Activated CD8-positive, alpha-beta memory T cell treated with anti-CD3 and anti-CD28 coated beads for 4 hours (primary cell): ENCODE measurements at regions not wholly inside any gene's neighbourhood (a gene's known extent, or its start where the extent isn't known, plus 50 kb on each side); places are given as distances from the start of the nearest gene placed in this dataset.
"Not testable (repeated sequence)": the region's sequence is repeated elsewhere in the genome, so short reads cannot be mapped to it uniquely, and the experiment has no call there.

ENCODE experiments used
- DNase-seq, 2 donors: peaks; one replicate each; pipeline ENCODE4 v3.0.0-alpha.2; 2020; ENCODE audit warnings: low read depth in 2 of 2

- no peak for DNase-seq
Measured at GRCh38 chr14:65834812-65835211, 422.3 kb downstream of the FUT8 start.

GRCh38 chr14:65835501-65835900, 423.0 kb downstream of the FUT8 start:
- DNase-seq, result no peak

- no peak for DNase-seq
Measured at GRCh38 chr14:65838565-65838964, 426.0 kb downstream of the FUT8 start.

GRCh38 chr14:65840118-65840751, 427.7 kb downstream of the FUT8 start:
- no peak for DNase-seq

- no peak for DNase-seq
Measured at GRCh38 chr14:65840786-65841185, 428.3 kb downstream of the FUT8 start.

- DNase-seq, result no peak
Measured at GRCh38 chr14:65846196-65846868, 433.8 kb downstream of the FUT8 start.

- peak; percentile 22 to 44 for DNase-seq
Measured at GRCh38 chr14:65847075-65847847, 434.7 kb downstream of the FUT8 start.

- DNase-seq, result not testable (repeated sequence)
Measured at GRCh38 chr14:65847931-65848330, 435.4 kb downstream of the FUT8 start.

GRCh38 chr14:65849091-65849490, 436.6 kb downstream of the FUT8 start:
- DNase-seq, result no peak

GRCh38 chr14:65849558-65849957, 437.0 kb downstream of the FUT8 start:
- no peak for DNase-seq

GRCh38 chr14:65850429-65851135, 438.1 kb downstream of the FUT8 start:
- peak; percentile 6 to 45 for DNase-seq

- DNase-seq, result no peak
Measured at GRCh38 chr14:65852689-65853088, 440.2 kb downstream of the FUT8 start.

- DNase-seq, result no peak
Measured at GRCh38 chr14:65853407-65853955, 441.0 kb downstream of the FUT8 start.

GRCh38 chr14:65854215-65854614, 441.7 kb downstream of the FUT8 start:
- DNase-seq, result no peak

- DNase-seq, result no peak
Measured at GRCh38 chr14:65860956-65861611, 448.6 kb downstream of the FUT8 start.

GRCh38 chr14:65864549-65864948, 452.0 kb downstream of the FUT8 start:
- DNase-seq, result no peak

- DNase-seq, result no peak
Measured at GRCh38 chr14:65864984-65865383, 452.5 kb downstream of the FUT8 start.

GRCh38 chr14:65866448-65866847, 453.9 kb downstream of the FUT8 start:
- DNase-seq, result no peak

GRCh38 chr14:65866886-65867285, 454.4 kb downstream of the FUT8 start:
- no peak for DNase-seq

GRCh38 chr14:65867333-65867732, 454.8 kb downstream of the FUT8 start:
- no peak for DNase-seq

- DNase-seq, result no peak
Measured at GRCh38 chr14:65872536-65872935, 460.0 kb downstream of the FUT8 start.
